LNCAP (cell line): ENCODE measurements at regions not wholly inside any gene's neighbourhood (a gene's known extent, or its start where the extent isn't known, plus 50 kb on each side); places are given as distances from the start of the nearest gene placed in this dataset.

Experiments
- CTCF ChIP-seq: fragments of 450-650 bp; IDR thresholded peaks from 2 replicates; pipeline ENCODE4 v1.5.1; 2017; ENCODE audit warnings: mild to moderate bottlenecking

- TF ChIP-seq CTCF: no peak
Observed at GRCh38 chr1:214747050-214747635, 144.1 kb downstream of the CENPF start.

- no peak for TF ChIP-seq CTCF
Observed at GRCh38 chr1:214753236-214753852, 150.3 kb downstream of the CENPF start.

GRCh38 chr1:214761030-214761429, 158.0 kb downstream of the CENPF start:
- no peak for TF ChIP-seq CTCF

GRCh38 chr1:214762902-214763301, 159.9 kb downstream of the CENPF start:
- no peak for TF ChIP-seq CTCF

- TF ChIP-seq CTCF: no peak
Observed at GRCh38 chr1:214764502-214764901, 161.5 kb downstream of the CENPF start.

GRCh38 chr1:214767221-214767620, 164.2 kb downstream of the CENPF start:
- no peak for TF ChIP-seq CTCF

- no peak for TF ChIP-seq CTCF
Observed at GRCh38 chr1:214777364-214777763, 174.4 kb downstream of the CENPF start.

- no peak for TF ChIP-seq CTCF
Observed at GRCh38 chr1:214791961-214792360, 189.0 kb downstream of the CENPF start.
